Parathyroid adenoma (tissue), 2 donors: ENCODE measurements at regions not wholly inside any gene's neighbourhood (a gene's known extent, or its start where the extent isn't known, plus 50 kb on each side); places are given as distances from the start of the nearest gene placed in this dataset.

Experiments used
- H2AFZ ChIP-seq: fragments of 300-600 bp; sonication (generic); one replicate; pipeline ENCODE4 v1.7.0; 2017; ENCODE audit warnings: antibody characterized with exemption, mild to moderate bottlenecking
- H3K27ac ChIP-seq: fragments of 300-600 bp; sonication (generic); one replicate; pipeline ENCODE4 v1.7.0; 2017
- H3K27me3 ChIP-seq: fragments of 300-600 bp; sonication (generic); one replicate; pipeline ENCODE4 v1.7.0; 2017; ENCODE audit warnings: low read length; ENCODE audit not compliant: control insufficient read depth, insufficient read depth
- H3K36me3 ChIP-seq: fragments of 300-600 bp; sonication (generic); one replicate; pipeline ENCODE4 v1.7.0; 2017; ENCODE audit warnings: low read length; ENCODE audit not compliant: control insufficient read depth, insufficient read depth
- H3K4me1 ChIP-seq: fragments of 300-600 bp; sonication (generic); one replicate; pipeline ENCODE4 v1.7.0; 2017; ENCODE audit warnings: control low read depth
- H3K4me2 ChIP-seq: fragments of 300-600 bp; sonication (generic); one replicate; pipeline ENCODE4 v1.7.0; 2017; ENCODE audit warnings: low read length
- H3K4me3 ChIP-seq: fragments of 300-600 bp; sonication (generic); one replicate; pipeline ENCODE4 v1.7.0; 2017; ENCODE audit warnings: low read depth, low read length
- H3K79me2 ChIP-seq: fragments of 300-600 bp; sonication (generic); one replicate; pipeline ENCODE4 v1.7.0; 2017; ENCODE audit warnings: control low read depth
- H3K9ac ChIP-seq: fragments of 300-600 bp; sonication (generic); one replicate; pipeline ENCODE4 v1.7.0; 2017; ENCODE audit warnings: mild to moderate bottlenecking
- H3K9me3 ChIP-seq: fragments of 300-600 bp; sonication (generic); one replicate; pipeline ENCODE4 v1.7.0; 2017; ENCODE audit warnings: low read length; ENCODE audit not compliant: control insufficient read depth
- TF ChIP-seq, protein P1 (sequence below): fragments of 300-600 bp; sonication (generic); IDR thresholded peaks from one replicate; pipeline ENCODE4 v1.7.0; 2017; ENCODE audit warnings: antibody characterized with exemption, mild to moderate bottlenecking
- donor health status: primary hyperparathyroidism.

DNA sequence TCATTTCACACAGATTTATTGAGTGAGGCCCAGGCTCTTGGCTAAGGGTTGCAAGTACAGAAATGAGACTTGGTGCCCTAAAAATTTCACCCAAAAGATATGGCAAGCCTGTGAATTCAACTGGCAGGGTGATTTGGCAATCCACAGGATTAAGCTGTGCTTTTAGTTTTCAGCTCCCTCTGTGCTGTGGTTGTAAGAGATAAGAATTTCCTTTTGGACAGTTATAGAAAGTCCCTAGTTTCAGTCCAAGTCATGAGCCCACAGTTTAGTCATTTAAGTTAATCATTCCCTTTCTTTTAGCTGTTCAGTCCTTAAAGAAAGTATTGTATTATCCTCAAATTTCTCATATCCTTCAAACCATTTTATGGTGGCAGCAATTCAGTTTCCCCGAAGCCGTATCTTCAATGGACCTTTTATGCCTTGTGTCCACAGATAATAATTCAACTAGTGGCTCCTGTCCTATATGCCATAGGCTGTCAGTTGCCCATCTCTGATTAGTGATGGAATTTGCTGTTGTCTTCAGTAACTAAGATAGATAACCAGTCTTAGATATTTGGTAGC, 73.4 kb upstream of the NAMPT start:
- Histone ChIP-seq H3K4me2 (no peak overlapping the region), H2AFZ (no peak overlapping the region), H3K9ac (no peak overlapping the region), H3K27ac (no peak overlapping the region), H3K4me1 (no peaks in the 10 kb centered on the region), H3K36me3 (no peaks in the 10 kb centered on the region), H3K9me3 (peaks cover 3% of the 10 kb centered on the region), H3K27me3 (no peaks in the 10 kb centered on the region), H3K79me2 (no peaks in the 10 kb centered on the region), H3K4me3 (no peak overlapping the region)
- TF ChIP-seq, protein P1, sequence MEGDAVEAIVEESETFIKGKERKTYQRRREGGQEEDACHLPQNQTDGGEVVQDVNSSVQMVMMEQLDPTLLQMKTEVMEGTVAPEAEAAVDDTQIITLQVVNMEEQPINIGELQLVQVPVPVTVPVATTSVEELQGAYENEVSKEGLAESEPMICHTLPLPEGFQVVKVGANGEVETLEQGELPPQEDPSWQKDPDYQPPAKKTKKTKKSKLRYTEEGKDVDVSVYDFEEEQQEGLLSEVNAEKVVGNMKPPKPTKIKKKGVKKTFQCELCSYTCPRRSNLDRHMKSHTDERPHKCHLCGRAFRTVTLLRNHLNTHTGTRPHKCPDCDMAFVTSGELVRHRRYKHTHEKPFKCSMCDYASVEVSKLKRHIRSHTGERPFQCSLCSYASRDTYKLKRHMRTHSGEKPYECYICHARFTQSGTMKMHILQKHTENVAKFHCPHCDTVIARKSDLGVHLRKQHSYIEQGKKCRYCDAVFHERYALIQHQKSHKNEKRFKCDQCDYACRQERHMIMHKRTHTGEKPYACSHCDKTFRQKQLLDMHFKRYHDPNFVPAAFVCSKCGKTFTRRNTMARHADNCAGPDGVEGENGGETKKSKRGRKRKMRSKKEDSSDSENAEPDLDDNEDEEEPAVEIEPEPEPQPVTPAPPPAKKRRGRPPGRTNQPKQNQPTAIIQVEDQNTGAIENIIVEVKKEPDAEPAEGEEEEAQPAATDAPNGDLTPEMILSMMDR: no peak

DNA sequence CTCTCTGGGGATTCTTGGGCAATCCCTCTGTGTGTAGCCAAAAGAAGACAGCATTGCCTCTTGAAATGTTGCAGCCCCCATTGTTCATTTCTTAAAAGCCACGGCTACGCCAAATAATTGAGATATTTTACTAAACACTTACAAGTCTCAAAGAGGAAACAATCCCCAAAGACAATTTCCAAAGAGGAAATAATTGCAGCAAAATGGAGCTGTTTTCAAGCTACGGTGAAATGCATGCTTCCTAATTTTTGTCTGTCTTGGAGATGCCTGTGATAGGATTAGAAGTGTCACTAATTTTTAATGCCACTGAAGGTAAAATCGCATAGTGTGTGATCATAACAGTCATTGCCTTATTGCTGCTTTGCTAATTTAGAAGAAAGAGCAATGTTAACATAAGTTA, 72.9 kb upstream of the NAMPT start:
- Histone ChIP-seq H3K4me2 (no peak overlapping the region), H3K27ac (no peak overlapping the region), H3K4me3 (no peak overlapping the region), H3K4me1 (no peaks in the 10 kb centered on the region), H3K36me3 (no peaks in the 10 kb centered on the region), H2AFZ (no peak overlapping the region), H3K9ac (no peak overlapping the region), H3K79me2 (no peaks in the 10 kb centered on the region), H3K27me3 (no peaks in the 10 kb centered on the region), H3K9me3 (peaks cover 3% of the 10 kb centered on the region)
- TF ChIP-seq, protein P1: no peak

DNA sequence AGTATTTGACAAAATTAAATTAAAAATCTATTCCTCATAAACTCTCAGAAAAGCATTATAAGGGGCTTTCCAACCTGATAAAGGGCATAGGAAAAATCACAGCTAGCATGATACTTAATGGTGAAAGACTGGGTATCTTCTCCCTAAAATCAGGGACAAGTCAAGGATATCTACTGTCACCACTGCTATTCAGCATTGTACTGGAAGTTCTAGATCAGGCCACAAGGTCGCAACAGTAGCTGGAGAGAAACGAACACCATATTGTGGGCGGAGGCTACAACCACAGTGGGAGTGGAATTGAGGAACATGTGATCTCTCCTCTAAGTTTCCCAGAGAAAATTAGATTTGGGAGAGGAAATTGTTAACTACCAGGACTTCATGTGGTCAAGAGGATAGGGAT, 70.0 kb upstream of the NAMPT start:
- H3K9ac ChIP-seq: no peak overlapping the region
- H3K4me3 ChIP-seq: no peak overlapping the region
- H3K9me3 ChIP-seq: no peaks in the 10 kb centered on the region
- H3K4me2 ChIP-seq: no peak overlapping the region
- no peaks in the 10 kb centered on the region for H3K36me3 ChIP-seq
- no peaks in the 10 kb centered on the region for H3K79me2 ChIP-seq
- H2AFZ ChIP-seq: no peak overlapping the region
- H3K27me3 ChIP-seq: no peaks in the 10 kb centered on the region
- no peak overlapping the region for H3K27ac ChIP-seq
- no peaks in the 10 kb centered on the region for H3K4me1 ChIP-seq
- TF ChIP-seq, protein P1: no peak

DNA sequence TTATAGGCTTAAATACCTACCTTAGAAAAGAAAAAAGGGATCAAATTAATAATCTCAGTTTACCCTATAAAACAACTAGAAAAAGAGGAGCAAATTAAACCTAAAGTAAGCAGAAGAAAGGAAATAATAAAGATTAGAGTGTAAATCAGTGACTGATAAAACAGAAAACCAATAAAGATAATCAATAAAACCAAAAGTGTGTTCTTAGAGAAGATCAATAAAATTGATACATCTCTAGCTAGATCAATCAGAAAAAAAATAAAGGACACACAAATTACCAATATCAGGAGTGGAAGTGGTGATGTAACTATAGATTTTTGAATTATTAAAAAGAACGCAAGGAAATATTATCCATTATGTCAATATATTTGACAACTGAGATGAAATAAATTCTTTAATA, 69.2 kb upstream of the NAMPT start:
- H3K4me1 ChIP-seq: no peaks in the 10 kb centered on the region
- H3K9me3 ChIP-seq: no peaks in the 10 kb centered on the region
- no peak overlapping the region for H3K9ac ChIP-seq
- no peak overlapping the region for H2AFZ ChIP-seq
- H3K27ac ChIP-seq: no peak overlapping the region
- no peaks in the 10 kb centered on the region for H3K27me3 ChIP-seq
- H3K79me2 ChIP-seq: no peaks in the 10 kb centered on the region
- no peak overlapping the region for H3K4me2 ChIP-seq
- H3K36me3 ChIP-seq: no peaks in the 10 kb centered on the region
- TF ChIP-seq, protein P1: no peak
- H3K4me3 ChIP-seq: no peak overlapping the region

DNA sequence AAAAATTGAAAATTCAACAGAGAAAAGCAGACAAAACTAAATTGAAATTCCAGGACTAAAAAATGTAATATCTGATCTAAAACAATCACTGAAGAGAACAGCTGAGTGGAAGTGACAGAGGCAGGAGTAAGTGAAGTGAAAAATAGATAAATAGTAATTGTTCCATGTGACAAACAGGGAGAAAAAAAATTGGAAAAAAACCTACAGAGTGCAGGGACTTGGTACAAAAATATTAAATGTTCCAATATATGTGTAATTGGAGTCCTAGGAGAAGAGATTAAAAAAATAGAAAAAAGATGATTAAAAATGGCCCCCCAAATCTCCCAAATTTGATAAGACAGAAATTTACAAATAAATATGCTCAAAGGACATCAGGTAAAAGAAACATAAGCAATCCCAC, 63.4 kb upstream of the NAMPT start:
- Histone ChIP-seq H3K27ac (no peak overlapping the region), H3K79me2 (no peaks in the 10 kb centered on the region), H3K36me3 (no peaks in the 10 kb centered on the region), H3K27me3 (no peaks in the 10 kb centered on the region), H3K4me3 (no peak overlapping the region), H2AFZ (no peak overlapping the region), H3K4me2 (no peak overlapping the region), H3K4me1 (no peaks in the 10 kb centered on the region), H3K9me3 (no peaks in the 10 kb centered on the region), H3K9ac (no peak overlapping the region)
- TF ChIP-seq, protein P1: no peak
